ENCODE measurements at regions not wholly inside any gene's neighbourhood (a gene's known extent, or its start where the extent isn't known, plus 50 kb on each side); places are given as distances from the start of the nearest gene placed in this dataset.

GRCh38 chr10:2099321-2099720 lies 362.0 kb upstream of the ADARB2 start:
- WGBS (ENCODE audit: extremely low coverage, insufficient read length, low lambda C conversion rate), result no CpG with 5 or more reads among the region's 16 CpGs
- H3K23ac ChIP-seq (ENCODE audit: insufficient read length, low read depth, low read length), result no peak overlapping the region
- H4K8ac ChIP-seq (replicated peaks; ENCODE audit: insufficient read length, low read depth, low read length), result no peak overlapping the region
- no peak for DNase-seq
- no peak overlapping the region for H2AK5ac ChIP-seq (ENCODE audit: insufficient read length, low read length)
- H3K9ac ChIP-seq (ENCODE audit: extremely low read depth, insufficient read length, low read length), result no peak overlapping the region
- no peak overlapping the region for H2BK20ac ChIP-seq (ENCODE audit: low read depth, low read length, poor library complexity, severe bottlenecking)
- peaks cover 4% of the 10 kb centered on the region in 2 experiments; a peak in 3 of 5 replicates for H3K9me3 Mint-ChIP-seq
- H3K14ac ChIP-seq (ENCODE audit: insufficient read depth, low read length), result no peak overlapping the region
- H3K36me3 Mint-ChIP-seq (ENCODE audit: insufficient read depth in 1 of 3, low read depth in 3 of 3), result peaks cover 0 to 3% (median 0%) of the 10 kb centered on the region in 3 experiments; a peak in 1 of 7 replicates
- H4K5ac ChIP-seq (ENCODE audit: insufficient read length, low read depth, low read length), result no peak overlapping the region
- no peak overlapping the region for H3K18ac ChIP-seq (ENCODE audit: insufficient read length, low read depth, low read length)
- H2BK5ac ChIP-seq (ENCODE audit: insufficient read length, low read length), result no peak overlapping the region
- H2BK12ac ChIP-seq (ENCODE audit: insufficient read length, low read depth, low read length), result no peak overlapping the region
- H3K56ac ChIP-seq (ENCODE audit: insufficient read length, low read depth, low read length), result no peak overlapping the region
- H2AFZ ChIP-seq (ENCODE audit: low read length), result no peak overlapping the region
- no peak overlapping the region for H4K91ac ChIP-seq (ENCODE audit: insufficient read length, low read depth, low read length)
- no peaks in the 10 kb centered on the region for H3K27me3 ChIP-seq (ENCODE audit: insufficient read depth, low read length)
- H3K79me1 ChIP-seq (ENCODE audit: insufficient read depth, low read depth, low read length, poor library complexity, severe bottlenecking), result no peaks in the 10 kb centered on the region
- H3T11ph ChIP-seq (ENCODE audit: low read length), result no peak overlapping the region
- no peaks in the 10 kb centered on the region for H3K79me2 ChIP-seq (ENCODE audit: insufficient read depth, low read length)
- H3K4me1 ChIP-seq (ENCODE audit: insufficient read depth, low read length), result no peaks in the 10 kb centered on the region
- H3K27ac Mint-ChIP-seq, result no peak overlapping the region
- H2BK15ac ChIP-seq (ENCODE audit: low read depth, low read length), result no peak overlapping the region
- H3K23me2 ChIP-seq (ENCODE audit: insufficient read length, low read depth, low read length, poor library complexity, severe bottlenecking), result no peaks in the 10 kb centered on the region
- H3K4me1 Mint-ChIP-seq, result no peaks in the 10 kb centered on the region
- no peaks in the 10 kb centered on the region for H3K27me3 Mint-ChIP-seq (ENCODE audit: low read depth)
- no peak overlapping the region for H3K4me2 ChIP-seq (ENCODE audit: insufficient read depth, insufficient read length, low read length)
- TF ChIP-seq, protein P1, sequence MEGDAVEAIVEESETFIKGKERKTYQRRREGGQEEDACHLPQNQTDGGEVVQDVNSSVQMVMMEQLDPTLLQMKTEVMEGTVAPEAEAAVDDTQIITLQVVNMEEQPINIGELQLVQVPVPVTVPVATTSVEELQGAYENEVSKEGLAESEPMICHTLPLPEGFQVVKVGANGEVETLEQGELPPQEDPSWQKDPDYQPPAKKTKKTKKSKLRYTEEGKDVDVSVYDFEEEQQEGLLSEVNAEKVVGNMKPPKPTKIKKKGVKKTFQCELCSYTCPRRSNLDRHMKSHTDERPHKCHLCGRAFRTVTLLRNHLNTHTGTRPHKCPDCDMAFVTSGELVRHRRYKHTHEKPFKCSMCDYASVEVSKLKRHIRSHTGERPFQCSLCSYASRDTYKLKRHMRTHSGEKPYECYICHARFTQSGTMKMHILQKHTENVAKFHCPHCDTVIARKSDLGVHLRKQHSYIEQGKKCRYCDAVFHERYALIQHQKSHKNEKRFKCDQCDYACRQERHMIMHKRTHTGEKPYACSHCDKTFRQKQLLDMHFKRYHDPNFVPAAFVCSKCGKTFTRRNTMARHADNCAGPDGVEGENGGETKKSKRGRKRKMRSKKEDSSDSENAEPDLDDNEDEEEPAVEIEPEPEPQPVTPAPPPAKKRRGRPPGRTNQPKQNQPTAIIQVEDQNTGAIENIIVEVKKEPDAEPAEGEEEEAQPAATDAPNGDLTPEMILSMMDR (conservative IDR thresholded peaks at IDR 0.05), result no peak
- no peak overlapping the region for H3K4me3 Mint-ChIP-seq
- no peak overlapping the region for H3K27ac ChIP-seq (ENCODE audit: insufficient read length, low read depth, low read length)
- no peak overlapping the region for H2BK120ac ChIP-seq (ENCODE audit: low read depth, low read length, poor library complexity, severe bottlenecking)
- no peak overlapping the region for H3K4ac ChIP-seq (ENCODE audit: low read depth, low read length)
- H3K9me3 ChIP-seq (ENCODE audit: control insufficient read depth, low read depth, low read length), result no peaks in the 10 kb centered on the region
- H4K20me1 ChIP-seq (ENCODE audit: control insufficient read depth, insufficient read depth, insufficient read length), result no peaks in the 10 kb centered on the region
